B cell (primary cell): ENCODE measurements at regions not wholly inside any gene's neighbourhood (a gene's known extent, or its start where the extent isn't known, plus 50 kb on each side); places are given as distances from the start of the nearest gene placed in this dataset.
"Not testable (repeated sequence)": the region's sequence is repeated elsewhere in the genome, so short reads cannot be mapped to it uniquely, and the experiment has no call there.

Experiments used
- ATAC-seq: fragments of 200-7000 bp; cut with Tn5 transposase; one replicate; pipeline ENCODE4 v1.10.0; 2021; ENCODE audit warnings: low read depth, mild to moderate bottlenecking, moderate number of reproducible peaks, moderate library complexity
- CTCF ChIA-PET: fragments of 350-600 bp; sonication (Branson Sonifier 250); formaldehyde crosslinking; loops from one replicate; lab custom pipeline; 2021; ENCODE audit warnings: antibody characterized with exemption, inconsistent platforms; lab: Charles Lee
- POLR2A ChIA-PET: fragments of 350-600 bp; sonication (Branson Sonifier 250); formaldehyde crosslinking; loops from one replicate; lab custom pipeline; 2021; ENCODE audit warnings: antibody characterized with exemption; lab: Charles Lee
- DNase-seq: peaks from one replicate; pipeline ENCODE4 v3.0.0; 2013
- H2AFZ ChIP-seq: 2 replicates; pipeline ENCODE4 v1.6.1; 2012; ENCODE audit warnings: mild to moderate bottlenecking, low read depth, low read length; ENCODE audit not compliant: insufficient read depth, poor library complexity, severe bottlenecking
- H3K27ac ChIP-seq, 2 donors: 1 replicate in 1 of 2; 2 replicates in 1 of 2; pipeline ENCODE4 v1.5.1; 2012 to 2013; ENCODE audit warnings: low read length in 2 of 2, mild to moderate bottlenecking in 2 of 2, moderate library complexity in 1 of 2
- H3K27me3 ChIP-seq, 4 experiments: fragments of 200-600 bp in 1 of 4; sonication (generic) in 1 of 4; replicated peaks in 1 of 4; 1 replicate in 2 of 4; 2 replicates in 2 of 4; pipeline versions ENCODE4 v1.6.1 to v1.7.0; 2013 to 2016; ENCODE audit warnings: low read length in 3 of 4, mild to moderate bottlenecking in 2 of 4, mixed read lengths in 1 of 4, moderate library complexity in 1 of 4; ENCODE audit not compliant: insufficient read depth in 4 of 4, control insufficient read depth in 3 of 4; ENCODE audit errors: control extremely low read depth in 1 of 4
- H3K36me3 ChIP-seq, 2 experiments: replicated peaks in 1 of 2; 1 replicate in 1 of 2; 2 replicates in 1 of 2; pipeline versions ENCODE4 v1.6.1 to v1.7.1; 2013; ENCODE audit warnings: low read length in 1 of 2; ENCODE audit not compliant: insufficient read depth in 2 of 2, control insufficient read depth in 1 of 2; ENCODE audit errors: control extremely low read depth in 1 of 2, extremely low read depth in 1 of 2
- H3K4me1 ChIP-seq, 2 donors: fragments of 200-600 bp in 1 of 2; sonication (generic) in 1 of 2; 1 replicate in 1 of 2; 2 replicates in 1 of 2; pipeline versions ENCODE4 v1.5.1 to v1.6.1; 2013 to 2017; ENCODE audit warnings: low read length in 2 of 2; ENCODE audit not compliant: control insufficient read depth in 2 of 2, insufficient read depth in 2 of 2
- H3K4me2 ChIP-seq: replicated peaks from 2 replicates; pipeline ENCODE3; 2012; ENCODE audit warnings: mild to moderate bottlenecking, low read depth, low read length; ENCODE audit not compliant: poor library complexity, severe bottlenecking
- H3K4me3 ChIP-seq, 5 experiments: fragments of 200-600 bp in 1 of 5; sonication (generic) in 1 of 5; 1 replicate in 3 of 5; 2 replicates in 2 of 5; pipeline versions ENCODE4 v1.5.1 to v1.7.0; 2011 to 2016; ENCODE audit warnings: low read length in 4 of 5, mild to moderate bottlenecking in 4 of 5, low read depth in 2 of 5, control low read depth in 1 of 5, moderate library complexity in 1 of 5; ENCODE audit not compliant: insufficient read depth in 1 of 5; ENCODE audit errors: control extremely low read depth in 1 of 5, extremely low read depth in 1 of 5
- H3K79me2 ChIP-seq: fragments of 200-600 bp; sonication (generic); one replicate; pipeline ENCODE4 v1.6.0; 2016; ENCODE audit warnings: low read length; ENCODE audit not compliant: control insufficient read depth, insufficient read depth
- H3K9ac ChIP-seq: fragments of 200-600 bp; sonication (generic); 2 replicates; pipeline ENCODE4 v1.6.1; 2017; ENCODE audit warnings: mild to moderate bottlenecking, low read length, moderate library complexity
- H3K9me3 ChIP-seq, 3 donors: one replicate each; pipeline versions ENCODE4 v1.6.1 to v1.7.1; 2013; ENCODE audit warnings: low read length in 2 of 3; ENCODE audit not compliant: control insufficient read depth in 2 of 3, insufficient read depth in 1 of 3; ENCODE audit errors: control extremely low read depth in 1 of 3
- H4K20me1 ChIP-seq: 2 replicates; pipeline ENCODE4 v1.6.0; 2012; ENCODE audit warnings: mild to moderate bottlenecking, low read length; ENCODE audit not compliant: insufficient read depth, control insufficient read depth, poor library complexity, severe bottlenecking
- H3K27ac Mint-ChIP-seq: one replicate; pipeline ENCODE4 v1.8.0; 2021; ENCODE audit warnings: mixed read lengths
- H3K27me3 Mint-ChIP-seq: one replicate; pipeline ENCODE4 v1.8.0; 2021; ENCODE audit warnings: mixed read lengths
- H3K4me1 Mint-ChIP-seq: one replicate; pipeline ENCODE4 v1.8.0; 2021; ENCODE audit warnings: mixed read lengths
- H3K4me3 Mint-ChIP-seq: one replicate; pipeline ENCODE4 v1.8.0; 2021; ENCODE audit warnings: mixed read lengths
- H3K9me3 Mint-ChIP-seq: one replicate; pipeline ENCODE4 v1.8.0; 2022; ENCODE audit warnings: mixed read lengths; ENCODE audit not compliant: insufficient read depth
- CTCF ChIP-seq: fragments of 200-600 bp; IDR thresholded peaks from one replicate; pipeline ENCODE4 v1.8.0; 2022; ENCODE audit warnings: antibody characterized with exemption, mild to moderate bottlenecking
- EZH2 ChIP-seq: IDR thresholded peaks from 2 replicates; pipeline ENCODE4 v1.6.1; 2012; ENCODE audit warnings: borderline replicate concordance, low read depth, mild to moderate bottlenecking, moderate library complexity, low read length; ENCODE audit not compliant: insufficient read depth, poor library complexity, severe bottlenecking
- WGBS: methylation state at CpG from one replicate; pipeline ENCODE4 v1.1.5; 2013; ENCODE audit warnings: missing lambda C conversion rate; ENCODE audit not compliant: insufficient coverage; 5-methylcytosine and 5-hydroxymethylcytosine counted together
- intact Hi-C: fragments of 100-400 bp; cut with micrococcal nuclease; formaldehyde crosslinking; loops from one replicate; pipeline ENCODE4 v1.10.0; 2022

- Histone ChIP-seq H2AFZ (no peak overlapping the region), H4K20me1 (no peaks in the 10 kb centered on the region), H3K9ac (no peak overlapping the region), H3K4me3 (no peak overlapping the region), H3K9me3 (no peaks in the 10 kb centered on the region), H3K4me2 (no peak overlapping the region), H3K27ac (no peak overlapping the region), H3K4me1 (no peaks in the 10 kb centered on the region), H3K27me3 (no peaks in the 10 kb centered on the region), H3K79me2 (no peaks in the 10 kb centered on the region), H3K36me3 (no peaks in the 10 kb centered on the region)
- Mint-ChIP-seq H3K27ac (no peak overlapping the region), H3K4me3 (no peak overlapping the region), H3K27me3 (no peaks in the 10 kb centered on the region), H3K9me3 (no peaks in the 10 kb centered on the region), H3K4me1 (no peaks in the 10 kb centered on the region)
- ChIA-PET CTCF (no interaction called here), POLR2A (no interaction called here)
- no peak for TF ChIP-seq EZH2
- intact Hi-C loops: no loop called here
- ATAC-seq: no peak
- WGBS: no CpG with 5 or more reads among the region's 5 CpGs
- DNase-seq: no peak
These were observed 254.0 kb upstream of the DSEL start for GRCh38 chr18:67770520-67770919.

GRCh38 chr18:67766930-67767329 is 250.4 kb upstream of the DSEL start:
- no peaks in the 10 kb centered on the region for H3K9me3 Mint-ChIP-seq
- Histone ChIP-seq H3K9me3 (no peaks in the 10 kb centered on the region), H3K79me2 (no peaks in the 10 kb centered on the region)

GRCh38 chr18:67752211-67752610 is 235.7 kb upstream of the DSEL start:
- intact Hi-C loops, H3K27me3 Mint-ChIP-seq, CTCF ChIA-PET: not testable (repeated sequence)

More at GRCh38 chr18:67766930-67767329, 250.4 kb upstream of the DSEL start:
- ChIA-PET CTCF (no interaction called here), POLR2A (no interaction called here)
- Histone ChIP-seq H3K27ac (no peak overlapping the region), H3K4me1 (no peaks in the 10 kb centered on the region), H3K9ac (no peak overlapping the region), H3K36me3 (no peaks in the 10 kb centered on the region), H3K27me3 (no peaks in the 10 kb centered on the region), H3K4me3 (no peak overlapping the region), H3K4me2 (no peak overlapping the region), H2AFZ (no peak overlapping the region), H4K20me1 (no peaks in the 10 kb centered on the region)
- ATAC-seq: no peak
- intact Hi-C loops: no loop called here
- Mint-ChIP-seq H3K27me3 (no peaks in the 10 kb centered on the region), H3K27ac (no peak overlapping the region), H3K4me1 (no peaks in the 10 kb centered on the region), H3K4me3 (no peak overlapping the region)
- TF ChIP-seq EZH2: no peak
- no peak for TF ChIP-seq CTCF
- DNase-seq: no peak

More at GRCh38 chr18:67752211-67752610, 235.7 kb upstream of the DSEL start:
- H3K27ac ChIP-seq, POLR2A ChIA-PET, H3K79me2 ChIP-seq, ATAC-seq, H3K4me1 Mint-ChIP-seq, H3K4me3 ChIP-seq, H3K36me3 ChIP-seq, H3K4me2 ChIP-seq, H3K9me3 Mint-ChIP-seq, H3K27me3 ChIP-seq, DNase-seq, H4K20me1 ChIP-seq, H3K27ac Mint-ChIP-seq, H3K9me3 ChIP-seq, H3K9ac ChIP-seq, H3K4me3 Mint-ChIP-seq, H2AFZ ChIP-seq, H3K4me1 ChIP-seq: not testable (repeated sequence)
- no CpG with 5 or more reads among the region's 1 CpG for WGBS
